Ishikawa (cell line): ENCODE measurements at regions not wholly inside any gene's neighbourhood (a gene's known extent, or its start where the extent isn't known, plus 50 kb on each side); places are given as distances from the start of the nearest gene placed in this dataset.

ENCODE experiments used
- CEBPB ChIP-seq: IDR thresholded peaks from 2 replicates; pipeline ENCODE4 v1.6.1; 2012
- EP300 ChIP-seq: IDR thresholded peaks from 2 replicates; pipeline ENCODE4 v1.6.1; 2012; ENCODE audit warnings: borderline replicate concordance
- FOXM1 ChIP-seq: IDR thresholded peaks from 2 replicates; pipeline ENCODE4 v1.6.1; 2012; ENCODE audit warnings: low read depth, borderline replicate concordance
- RAD21 ChIP-seq: IDR thresholded peaks from 2 replicates; pipeline ENCODE4 v1.6.1; 2012; ENCODE audit warnings: low read depth
- REST ChIP-seq: IDR thresholded peaks from 2 replicates; pipeline ENCODE4 v1.6.1; 2012; ENCODE audit warnings: low read depth, mild to moderate bottlenecking
- YY1 ChIP-seq: IDR thresholded peaks from 2 replicates; pipeline ENCODE4 v1.6.1; 2012; ENCODE audit warnings: low read depth

GRCh38 chr6:76942203-76942966 is 520.9 kb downstream of the HTR1B start:
- no peak for TF ChIP-seq CEBPB
- no peak for TF ChIP-seq REST
- TF ChIP-seq FOXM1: no peak
- no peak for TF ChIP-seq YY1
- TF ChIP-seq EP300: no peak
- no peak for TF ChIP-seq RAD21
